NCI-H2029 (cell line): ENCODE measurements at regions not wholly inside any gene's neighbourhood (a gene's known extent, or its start where the extent isn't known, plus 50 kb on each side); places are given as distances from the start of the nearest gene placed in this dataset.
"Not testable (repeated sequence)": the region's sequence is repeated elsewhere in the genome, so short reads cannot be mapped to it uniquely, and the experiment has no call there.

Source experiments
- DNase-seq: peaks from one replicate; lab custom pipeline; 2025; lab: John Stamatoyannopoulos, UW

DNA sequence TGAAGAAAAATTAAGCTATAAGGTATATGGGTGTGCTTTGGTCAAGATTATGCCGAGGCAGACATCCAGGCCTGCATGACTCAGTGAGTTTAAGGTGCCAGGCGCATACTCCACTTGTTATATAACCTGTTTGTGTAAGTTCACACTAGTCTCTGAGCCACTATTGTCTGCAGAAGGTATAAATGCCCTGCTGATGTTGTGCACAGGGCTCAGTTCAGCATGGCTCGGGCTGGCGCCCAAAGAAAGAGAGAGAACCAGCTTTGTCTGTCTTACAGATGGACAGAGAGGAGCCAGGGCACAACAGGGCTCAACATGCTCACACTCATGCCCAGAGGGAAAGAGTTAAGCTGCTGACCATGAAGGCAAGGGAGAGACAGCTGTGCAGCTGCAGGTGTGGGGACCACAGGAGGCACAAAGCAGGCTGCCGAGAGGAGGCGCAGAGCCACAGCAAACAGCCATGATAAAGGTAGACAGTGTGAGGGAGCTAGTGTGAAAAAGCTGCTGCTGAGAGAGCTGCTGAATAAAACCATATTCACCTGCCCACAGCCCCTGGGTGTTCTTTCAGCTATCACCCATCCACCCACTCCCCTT, 1587.6 kb upstream of the C9orf72 start:
- no peak for DNase-seq

DNA sequence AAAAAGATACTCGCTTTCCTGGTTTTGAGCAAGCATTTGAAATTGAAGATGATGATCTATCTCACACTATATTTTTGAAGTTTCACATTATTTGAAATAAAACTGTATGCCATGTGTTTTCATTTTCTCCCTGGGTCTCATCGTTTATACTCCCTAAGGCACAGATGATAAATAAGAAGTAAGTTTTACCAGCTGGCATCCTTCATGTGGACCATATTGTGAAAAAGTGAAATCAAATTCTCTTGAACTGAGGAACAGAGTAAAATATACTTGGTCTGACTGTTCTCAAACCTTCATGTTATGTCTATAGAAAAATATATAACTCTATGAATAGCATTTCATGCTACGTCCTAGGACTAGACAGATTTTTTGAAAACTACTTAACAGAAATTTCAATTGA, 1600.9 kb upstream of the C9orf72 start:
- DNase-seq, result no peak

DNA sequence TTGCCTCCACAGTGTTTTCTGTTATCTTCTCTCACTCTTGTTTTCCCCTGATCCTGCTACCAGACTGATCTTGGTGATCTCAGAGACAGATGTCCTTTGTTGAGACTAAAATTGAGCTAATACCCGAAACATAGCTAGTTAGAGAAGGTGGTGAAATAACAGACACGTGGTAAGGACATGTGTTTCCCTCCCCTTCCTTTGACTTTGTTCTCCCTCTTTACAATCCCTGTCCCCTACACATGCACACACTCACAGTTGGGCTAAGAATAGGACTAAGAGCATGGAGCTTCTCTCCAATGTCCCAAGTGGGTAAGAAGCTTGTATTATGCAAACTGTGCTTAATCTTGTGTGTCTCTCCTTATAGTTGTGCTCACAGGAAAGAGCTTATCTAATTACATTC, 1603.0 kb upstream of the C9orf72 start:
- DNase-seq, result no peak

DNA sequence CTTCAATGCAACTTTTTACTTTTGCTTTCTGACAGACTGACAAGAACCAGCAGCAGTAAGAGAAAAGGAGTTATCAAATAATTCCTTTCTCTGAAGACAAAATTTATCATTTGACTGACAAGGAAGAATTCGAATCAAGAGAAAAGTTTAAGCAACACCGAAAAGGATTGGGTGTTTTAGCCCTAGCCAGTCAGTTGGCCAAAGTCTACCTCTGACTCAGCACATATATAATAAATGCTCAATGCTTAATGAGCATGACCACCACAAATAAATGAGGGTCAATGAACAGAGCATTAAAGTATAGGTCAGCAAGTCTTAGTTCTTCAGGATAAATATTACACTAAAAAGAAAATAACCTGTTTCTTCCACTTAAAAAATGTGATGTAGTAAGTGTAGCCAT, 1603.5 kb upstream of the C9orf72 start:
- no peak for DNase-seq

DNA sequence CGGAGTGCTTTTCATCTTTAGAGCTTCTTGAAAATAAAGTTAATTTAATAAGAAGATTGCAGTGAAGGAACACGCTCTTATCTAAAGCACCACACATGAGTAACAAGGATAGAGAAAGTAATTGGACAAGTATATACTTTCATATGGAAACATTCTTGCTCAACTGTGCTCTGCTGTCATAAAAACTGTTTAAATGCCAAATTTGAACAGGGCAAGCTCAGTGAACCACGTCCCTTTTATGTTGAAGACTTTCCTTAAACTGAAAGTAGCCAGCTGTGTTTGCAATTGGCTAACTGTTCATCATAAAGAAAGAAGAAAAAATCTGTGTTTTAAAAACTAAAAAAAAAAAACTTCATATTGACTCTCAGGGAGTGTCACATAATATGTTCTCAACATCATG, 1610.7 kb upstream of the C9orf72 start:
- no peak for DNase-seq

DNA sequence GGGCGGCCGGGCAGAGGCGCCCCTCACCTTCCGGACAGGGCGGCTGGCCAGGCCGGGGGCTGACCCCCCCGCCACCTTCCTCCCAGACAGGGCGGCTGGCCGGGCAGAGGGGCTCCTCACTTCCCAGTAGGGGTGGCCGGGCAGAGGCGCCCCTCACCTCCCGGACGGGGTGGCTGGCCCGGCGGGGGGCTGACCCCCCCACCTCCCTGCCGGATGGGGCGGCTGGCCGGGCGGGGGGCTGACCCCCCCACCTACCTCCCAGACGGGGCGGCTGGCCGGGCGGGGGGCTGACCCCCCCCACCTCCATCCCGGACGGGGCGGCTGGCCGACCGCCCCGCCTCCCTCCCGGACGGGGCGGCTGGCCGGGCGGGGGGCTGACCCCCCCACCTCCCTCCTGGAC, 1615.5 kb upstream of the C9orf72 start:
- DNase-seq, result not testable (repeated sequence)

DNA sequence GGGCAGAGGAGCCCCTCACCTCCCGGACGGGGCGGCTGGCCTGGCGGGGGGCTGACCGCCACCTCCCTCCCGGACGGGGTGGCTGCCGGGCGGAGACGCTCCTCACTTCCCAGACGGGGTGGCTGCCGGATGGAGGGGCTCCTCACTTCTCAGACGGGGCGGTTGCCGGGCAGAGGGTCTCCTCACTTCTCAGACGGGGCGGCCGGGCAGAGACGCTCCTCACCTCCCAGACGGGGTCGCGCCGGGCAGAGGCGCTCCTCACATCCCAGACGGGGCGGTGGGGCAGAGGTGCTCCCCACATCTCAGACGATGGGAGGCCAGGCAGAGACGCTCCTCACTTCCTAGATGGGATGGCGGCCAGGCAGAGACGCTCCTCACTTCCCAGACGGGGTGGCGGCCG, 1615.9 kb upstream of the C9orf72 start:
- not testable (repeated sequence) for DNase-seq

DNA sequence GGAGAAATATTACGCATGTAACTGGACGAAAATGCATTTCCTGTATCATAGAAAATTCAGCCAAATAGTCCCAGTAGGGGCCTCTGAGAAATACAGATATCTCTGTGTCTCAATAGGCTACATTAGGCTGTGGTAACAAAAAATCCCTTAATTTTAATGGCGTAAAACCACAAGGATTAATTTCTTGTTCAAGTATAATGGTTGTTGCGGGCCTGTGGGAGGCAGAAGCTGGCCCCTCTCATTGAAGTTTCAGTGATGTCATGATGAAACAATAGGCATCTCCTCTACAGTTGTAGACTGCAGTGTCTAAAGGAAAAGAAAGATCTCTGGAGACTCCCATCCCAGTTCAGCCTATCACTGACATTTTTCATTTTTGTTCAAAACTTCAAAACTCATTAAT, 1625.6 kb upstream of the C9orf72 start:
- no peak for DNase-seq

DNA sequence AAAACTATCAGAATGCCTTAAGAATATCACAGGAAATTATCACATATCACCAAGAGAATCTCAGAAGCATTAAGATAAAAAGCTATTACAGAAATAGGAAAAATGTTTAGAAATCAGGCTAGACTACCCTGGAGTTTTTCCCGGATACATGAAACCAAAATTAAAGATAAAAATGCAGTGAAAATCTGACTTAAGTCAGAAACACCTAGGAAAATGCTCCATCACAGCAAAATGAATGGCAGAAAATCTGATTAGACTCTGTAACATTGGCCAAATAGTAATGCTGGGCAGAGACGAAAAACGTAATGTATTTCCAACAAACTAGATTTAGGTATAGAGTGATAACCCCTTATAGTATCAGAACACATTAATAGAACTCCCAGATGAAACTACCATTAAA, 1626.7 kb upstream of the C9orf72 start:
- no peak for DNase-seq

DNA sequence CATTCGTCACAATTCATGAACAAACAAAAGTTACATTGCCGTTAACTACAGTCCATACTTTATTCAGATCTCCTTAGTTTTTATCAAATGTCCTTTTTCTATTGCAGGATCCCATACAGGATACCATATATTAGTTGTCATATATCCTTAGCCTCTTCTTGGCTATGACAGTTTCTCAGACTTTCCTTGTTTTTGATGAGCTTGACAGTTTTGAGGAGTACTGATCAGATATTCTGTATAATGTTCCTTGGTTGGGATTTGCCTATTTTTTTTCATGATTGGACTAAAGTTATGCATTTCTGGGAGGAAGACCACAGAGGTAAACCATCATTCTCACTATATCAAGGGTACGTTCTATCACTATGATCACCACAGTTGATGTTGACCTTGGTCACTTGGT, 1627.4 kb upstream of the C9orf72 start:
- no peak for DNase-seq

DNA sequence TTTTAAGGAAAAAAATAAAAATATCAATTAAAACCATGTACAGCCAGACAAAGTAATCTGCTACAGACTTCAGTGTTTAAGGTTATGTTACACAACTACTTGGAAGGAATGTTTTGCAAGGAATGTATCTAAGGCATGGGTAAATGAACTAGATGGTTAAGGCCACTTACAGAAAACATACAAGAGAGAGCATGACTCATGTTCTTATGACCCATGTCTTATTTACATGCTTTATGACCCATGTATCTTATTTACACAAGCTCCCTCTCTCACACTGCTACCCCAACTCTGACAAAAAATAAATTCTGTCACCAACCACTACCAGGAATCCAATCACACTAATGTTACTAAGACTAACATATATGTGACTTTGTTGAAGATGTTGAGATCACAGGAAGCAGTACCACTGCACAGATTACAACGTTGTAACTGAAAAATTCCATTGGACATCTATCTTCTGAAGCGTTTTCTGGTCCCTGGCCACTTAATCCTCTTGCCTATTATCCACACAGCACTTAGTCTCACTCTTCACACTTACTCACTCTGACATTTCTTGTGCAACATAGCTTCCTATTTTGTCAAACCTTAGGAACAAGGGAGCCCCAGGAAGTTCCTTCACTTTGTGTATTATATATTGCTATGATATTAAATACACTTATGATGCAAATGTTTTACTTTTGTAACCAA, 1630.1 kb upstream of the C9orf72 start:
- DNase-seq, result no peak

DNA sequence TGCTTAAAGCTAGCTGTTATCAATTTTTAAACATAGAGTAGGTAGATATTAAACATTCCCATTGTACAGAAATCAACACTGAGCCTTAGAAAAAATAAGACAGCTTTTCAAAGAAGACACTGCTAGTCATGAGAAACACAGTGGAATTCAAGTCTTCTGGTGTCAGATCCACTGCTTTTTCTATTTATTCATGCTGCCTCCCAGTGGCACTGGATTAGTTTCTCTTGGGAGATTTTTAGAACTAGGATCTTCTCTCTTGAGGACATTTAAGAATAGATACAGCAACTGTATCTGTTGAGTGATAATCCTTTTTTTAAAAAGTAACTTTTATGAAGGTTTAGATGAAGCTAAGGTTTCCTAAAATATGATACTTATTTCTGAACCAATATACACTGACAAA, 1635.4 kb upstream of the C9orf72 start:
- no peak for DNase-seq

DNA sequence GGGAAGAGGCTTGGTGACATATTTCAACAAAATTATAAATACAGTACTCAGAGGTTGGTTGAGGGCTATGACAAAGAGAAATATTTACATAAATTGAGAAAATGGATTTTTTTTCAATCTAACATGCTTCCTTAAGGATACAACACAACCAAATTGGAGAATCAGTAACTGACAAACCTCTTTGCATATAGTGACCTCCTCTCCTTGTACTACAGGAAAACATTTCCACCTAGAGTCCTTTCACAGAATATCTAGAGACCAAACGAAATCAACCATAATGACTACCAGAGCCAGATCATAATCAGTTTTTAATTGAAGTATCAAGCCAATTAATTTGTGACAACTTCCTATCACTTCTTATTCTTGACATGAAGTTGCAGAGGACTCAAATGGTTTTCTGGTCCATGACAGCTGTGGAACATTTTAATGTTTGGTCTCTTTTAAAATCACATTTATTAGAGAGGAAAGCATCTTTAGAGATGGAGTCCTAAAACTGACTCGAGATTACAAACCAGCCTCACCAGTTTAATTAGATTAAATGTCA, 1636.5 kb upstream of the C9orf72 start:
- no peak for DNase-seq

DNA sequence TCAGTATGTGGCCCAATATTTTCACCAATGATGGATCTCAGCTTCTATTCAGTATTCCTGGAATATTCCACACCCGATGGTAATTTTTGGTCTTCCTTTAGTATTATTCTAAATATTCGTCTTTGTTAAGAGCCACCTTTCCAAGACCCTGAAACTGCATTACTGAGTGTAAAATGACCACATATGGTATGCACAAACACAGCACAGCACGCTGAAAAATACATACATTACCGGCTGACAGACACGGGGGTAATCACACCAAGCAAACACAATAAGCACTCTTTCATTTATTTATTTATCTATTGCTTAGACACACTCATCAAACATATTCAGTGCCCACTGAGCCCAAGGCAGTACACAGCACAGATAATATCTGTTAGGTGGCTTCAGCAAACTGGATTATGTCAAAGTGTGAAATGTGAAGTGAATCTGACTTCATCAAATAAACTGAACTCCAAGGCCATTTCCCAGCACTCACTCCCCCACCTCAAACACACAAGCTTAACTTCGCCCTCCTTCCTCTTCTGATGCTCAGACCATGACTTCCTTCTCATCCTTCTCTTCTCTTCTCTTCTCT, 1637.8 kb upstream of the C9orf72 start:
- no peak for DNase-seq

DNA sequence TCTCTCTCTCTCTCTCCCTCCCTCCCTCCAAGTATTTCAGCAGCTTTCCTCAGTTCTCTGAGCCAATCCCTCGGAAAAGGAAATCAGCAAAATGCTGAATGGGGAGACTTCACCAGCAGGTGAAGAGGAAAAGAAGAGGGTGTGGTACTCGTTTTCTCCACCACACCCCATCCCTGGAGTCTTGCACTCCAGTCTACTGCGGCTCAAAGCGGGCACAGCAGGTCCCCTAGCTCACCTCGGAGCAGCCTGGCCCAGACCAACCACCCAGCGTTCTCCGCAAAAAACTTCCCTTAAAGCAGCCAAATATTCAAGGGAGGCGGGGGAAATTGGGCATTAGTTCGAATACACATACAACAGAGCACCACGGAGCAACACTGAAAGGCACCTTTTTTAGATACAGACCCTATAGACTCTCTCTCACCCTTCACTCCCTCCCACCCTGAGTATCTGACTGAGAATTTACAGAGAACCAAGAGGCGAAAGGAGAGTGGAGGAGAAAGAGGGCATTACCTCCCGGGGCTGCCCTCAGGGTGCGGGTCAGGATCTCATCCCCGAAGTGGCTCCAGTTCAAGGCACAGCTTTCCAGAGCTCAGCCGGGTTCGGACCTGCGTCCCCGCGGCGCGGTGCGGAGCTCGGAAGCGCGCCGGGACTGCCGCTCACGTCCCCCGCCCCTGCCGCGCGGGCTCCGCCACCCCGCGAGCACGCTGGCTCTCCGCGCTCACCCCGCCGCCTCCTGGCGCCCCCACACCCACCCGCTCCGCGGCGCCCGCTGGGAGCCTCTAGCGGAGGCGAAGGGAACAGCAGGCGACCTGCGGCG, 1638.5 kb upstream of the C9orf72 start:
- no peak for DNase-seq

DNA sequence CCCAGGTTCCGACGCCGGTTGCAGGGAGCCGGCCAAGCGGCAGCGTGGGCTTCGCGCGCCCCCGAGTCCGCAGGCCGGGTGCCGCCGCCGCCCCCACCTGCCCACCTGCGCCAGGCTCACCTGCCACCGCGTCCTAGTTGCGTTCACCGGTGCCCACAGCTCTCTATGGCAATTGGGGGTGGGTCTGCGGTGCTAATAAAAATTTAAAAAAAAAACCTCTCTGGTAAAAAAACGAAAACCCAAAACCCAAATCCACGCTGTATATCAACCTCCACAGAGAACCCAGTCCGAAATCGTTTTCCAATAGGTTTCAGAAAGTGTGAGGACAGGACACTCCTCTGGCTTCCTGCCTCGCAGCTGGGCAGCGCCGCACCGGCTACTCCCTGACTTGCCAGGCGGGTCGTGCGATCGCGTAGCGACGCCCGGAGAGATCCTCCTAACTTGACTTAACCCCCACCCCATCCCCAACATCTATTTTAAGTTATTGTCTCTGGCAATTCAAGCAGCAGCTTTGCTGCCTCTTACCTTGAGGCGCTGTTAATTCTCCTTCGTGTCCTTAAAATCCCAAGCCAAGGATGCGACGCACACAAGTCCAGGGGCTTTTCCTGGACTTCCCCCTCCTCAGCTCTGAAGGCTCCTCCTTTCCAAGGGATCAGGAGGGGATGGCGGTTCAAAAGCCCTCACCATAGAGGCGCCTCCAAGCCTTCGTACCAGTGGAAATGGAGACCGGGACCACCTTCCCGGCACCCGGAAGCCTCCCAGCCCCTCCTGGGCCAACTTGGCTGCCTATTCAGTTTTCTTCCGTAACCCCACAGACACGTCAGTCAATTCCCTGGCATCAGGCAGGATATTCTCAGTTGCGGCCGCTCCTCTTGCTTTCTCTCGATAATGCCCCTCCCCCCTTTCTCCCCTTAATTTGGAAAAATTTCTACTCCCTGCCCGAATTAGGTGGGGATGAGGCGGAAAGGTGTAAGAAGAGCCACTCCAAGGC, 1639.4 kb upstream of the C9orf72 start:
- peak; percentile 28 for DNase-seq

DNA sequence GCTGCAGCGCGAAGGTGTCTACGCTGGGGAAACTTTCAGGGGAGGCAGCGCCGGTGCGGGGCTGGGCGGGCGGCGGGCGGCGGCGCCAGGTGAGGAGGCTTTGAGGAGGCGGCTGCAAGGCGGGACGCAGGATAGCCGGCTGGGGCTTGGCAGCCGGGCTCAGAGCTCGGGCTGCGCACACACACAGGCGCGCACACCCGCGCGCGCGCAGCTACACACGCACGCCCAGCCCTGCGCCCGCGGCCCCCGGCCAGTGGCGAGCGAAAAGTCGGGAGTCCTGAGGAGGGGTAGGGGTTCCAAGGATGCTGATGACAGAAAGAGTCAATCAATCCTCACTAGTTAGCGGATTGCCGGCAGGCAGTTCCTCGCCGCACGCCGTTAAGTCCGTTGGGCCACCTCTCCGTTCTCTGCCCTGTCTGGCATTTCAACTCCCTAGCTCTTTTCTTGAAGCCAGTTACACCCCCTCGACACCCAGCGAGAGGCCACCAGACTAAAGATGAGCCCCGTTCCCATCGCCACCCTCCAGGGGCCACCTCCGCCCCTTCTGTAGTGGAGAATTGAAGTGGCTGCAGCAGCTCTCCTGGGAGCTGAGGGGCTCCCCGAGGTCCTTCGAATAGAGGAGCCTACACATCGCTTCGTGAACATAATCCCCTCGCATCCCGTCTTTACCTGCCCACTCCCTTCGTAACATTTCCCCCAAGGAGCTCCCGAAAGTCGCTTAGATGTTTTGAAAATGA, 1640.3 kb upstream of the C9orf72 start, which contains the start of gene LINGO2:
Gene LINGO2 (minus strand): TSS at position 185 of the 737 bp plus-strand sequence.
- peak; percentile 31 for DNase-seq

DNA sequence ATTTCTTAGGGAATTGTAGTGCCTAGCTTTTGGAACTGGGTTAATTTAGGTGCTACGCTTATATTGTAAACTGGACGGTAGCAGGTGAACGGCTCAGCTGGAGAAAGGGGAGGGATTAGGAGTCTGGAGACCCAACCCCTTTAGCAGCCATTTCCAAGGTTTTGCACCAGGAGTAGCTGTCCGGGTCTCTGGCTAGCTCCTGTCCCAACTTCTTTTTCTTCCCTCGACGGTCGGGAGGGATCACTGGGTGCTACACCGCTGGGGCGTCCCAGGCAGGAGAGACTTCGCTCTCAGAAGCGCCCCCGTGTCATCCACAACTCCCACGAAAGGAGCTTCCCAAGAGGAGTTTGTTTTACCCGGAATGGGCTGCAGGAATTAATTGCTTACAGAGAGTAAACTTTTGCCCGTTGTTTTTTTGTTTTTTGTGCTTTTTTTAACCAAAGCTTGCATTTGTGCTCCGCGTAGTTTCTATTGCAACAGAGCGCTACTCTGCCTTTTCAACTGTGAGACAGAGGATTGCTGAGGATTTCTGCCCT, 1640.9 kb upstream of the C9orf72 start:
- DNase-seq, result peak; percentile 63

DNA sequence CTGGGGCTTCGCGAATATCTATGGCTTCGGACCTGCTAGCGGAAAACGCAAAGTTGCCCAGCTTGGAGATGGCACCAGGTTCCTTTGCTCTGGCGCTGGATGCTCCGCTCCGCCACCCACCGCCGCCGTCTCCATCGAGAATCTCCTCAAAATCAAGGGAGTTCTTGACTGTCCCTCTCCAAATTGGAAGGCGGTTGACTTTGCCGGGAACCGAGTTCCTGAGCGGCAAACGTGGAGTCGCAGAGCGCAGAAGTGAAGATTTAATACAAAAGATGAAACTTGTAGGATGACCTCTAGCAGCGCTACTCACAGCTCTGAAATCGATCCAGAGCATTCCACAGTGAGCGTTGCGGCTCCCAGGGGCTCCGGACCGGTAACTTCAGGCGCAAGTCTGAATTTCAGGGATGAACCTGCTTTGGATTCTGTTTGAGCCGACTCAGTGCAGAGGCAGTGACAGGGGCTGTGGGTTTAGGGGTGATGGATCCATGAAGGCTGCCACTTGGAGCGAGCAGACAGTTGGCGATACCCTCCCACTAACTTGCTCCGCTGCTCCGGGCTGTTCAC, 1641.5 kb upstream of the C9orf72 start:
- no peak for DNase-seq

DNA sequence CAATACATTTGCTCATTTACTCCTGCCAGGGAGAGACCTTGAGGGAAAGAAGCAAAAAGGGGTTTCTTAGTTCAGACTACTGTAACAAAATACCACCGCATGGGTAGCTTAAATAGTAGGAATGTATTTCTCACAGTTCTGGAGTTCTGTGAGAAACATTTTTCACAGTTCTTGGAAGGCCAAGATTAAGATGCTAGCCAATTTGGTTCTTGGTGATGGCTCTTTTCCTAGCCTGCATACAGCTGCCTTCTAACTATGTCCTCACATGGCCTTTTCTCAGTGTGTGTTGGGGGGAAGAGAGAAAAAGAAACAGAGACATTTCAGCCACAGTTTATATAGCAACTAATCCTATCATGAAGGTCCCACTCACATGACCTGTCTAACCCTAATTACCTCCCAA, 1644.7 kb upstream of the C9orf72 start:
- DNase-seq, result no peak
